ENCODE measurements at regions not wholly inside any gene's neighbourhood (a gene's known extent, or its start where the extent isn't known, plus 50 kb on each side); places are given as distances from the start of the nearest gene placed in this dataset.
"Not testable (repeated sequence)": the region's sequence is repeated elsewhere in the genome, so short reads cannot be mapped to it uniquely, and the experiment has no call there.

- no peak for DNase-seq
Observed at GRCh38 chr21:28639737-28640136, 352.9 kb downstream of the LTN1 start.

- DNase-seq = no peak
Observed at GRCh38 chr21:28636752-28637691, 355.7 kb downstream of the LTN1 start.

DNA sequence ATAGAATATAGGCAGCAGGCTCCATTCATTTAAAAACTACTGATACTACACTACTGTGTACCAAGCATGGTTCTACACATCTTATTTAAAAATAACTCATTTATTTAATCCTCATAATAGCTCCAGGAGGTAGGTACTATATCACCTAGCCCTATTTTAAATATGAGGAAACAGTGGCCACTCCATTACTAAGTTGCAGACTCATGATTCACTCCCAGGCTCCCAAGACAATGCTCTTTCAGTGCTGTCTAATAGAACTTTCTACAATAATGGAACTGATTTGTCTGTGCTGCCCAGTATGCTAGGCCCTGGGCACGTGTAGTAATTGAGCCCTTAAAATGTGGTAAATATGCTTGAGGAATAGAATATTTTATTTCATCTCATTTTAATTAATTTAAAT, 357.1 kb downstream of the LTN1 start:
- no peak for DNase-seq

GRCh38 chr21:28633839-28634555, 358.7 kb downstream of the LTN1 start:
- DNase-seq = no peak

GRCh38 chr21:28632755-28633408, 359.8 kb downstream of the LTN1 start:
- DNase-seq = no peak

DNA sequence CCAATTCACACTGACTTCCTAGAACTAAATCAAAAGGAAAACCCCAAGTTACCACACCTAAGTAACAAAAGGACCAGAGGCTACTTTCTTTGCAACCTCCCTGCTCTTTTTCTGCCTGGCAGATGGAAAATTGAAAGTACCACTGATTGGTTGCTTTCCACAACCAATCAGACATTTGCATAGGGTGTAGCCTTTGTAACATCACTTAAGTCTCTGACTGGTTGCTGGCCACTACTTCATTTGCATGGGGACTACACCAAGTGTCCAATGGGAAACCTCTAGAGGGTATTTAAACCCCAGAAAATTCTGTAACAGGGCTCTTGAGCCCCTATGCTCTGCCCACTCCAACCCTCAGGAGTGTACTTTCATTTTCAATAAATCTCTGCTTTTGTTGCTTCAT, 365.0 kb downstream of the LTN1 start:
- DNase-seq = no peak

- DNase-seq = no peak
Observed at GRCh38 chr21:28627261-28627660, 365.4 kb downstream of the LTN1 start.

DNA sequence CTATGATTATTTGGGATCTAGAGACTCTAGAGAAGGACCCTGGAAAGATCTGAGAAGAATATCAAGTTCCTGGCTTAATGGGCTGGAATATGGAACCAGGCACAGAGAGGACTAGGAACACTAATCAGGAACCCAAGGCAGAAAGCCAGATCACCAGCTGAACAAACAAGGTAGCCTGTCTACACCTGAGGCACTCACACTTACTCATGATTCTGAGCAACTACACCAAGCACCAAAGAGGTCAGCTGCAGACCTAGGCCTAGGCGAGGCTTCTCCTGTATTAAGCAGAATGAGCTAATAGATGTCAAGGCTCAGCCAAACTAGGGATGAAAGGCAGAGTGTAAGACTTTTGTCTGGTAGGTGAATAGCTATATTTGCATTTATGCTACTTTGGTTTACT, 368.1 kb downstream of the LTN1 start:
- DNase-seq = no peak

DNA sequence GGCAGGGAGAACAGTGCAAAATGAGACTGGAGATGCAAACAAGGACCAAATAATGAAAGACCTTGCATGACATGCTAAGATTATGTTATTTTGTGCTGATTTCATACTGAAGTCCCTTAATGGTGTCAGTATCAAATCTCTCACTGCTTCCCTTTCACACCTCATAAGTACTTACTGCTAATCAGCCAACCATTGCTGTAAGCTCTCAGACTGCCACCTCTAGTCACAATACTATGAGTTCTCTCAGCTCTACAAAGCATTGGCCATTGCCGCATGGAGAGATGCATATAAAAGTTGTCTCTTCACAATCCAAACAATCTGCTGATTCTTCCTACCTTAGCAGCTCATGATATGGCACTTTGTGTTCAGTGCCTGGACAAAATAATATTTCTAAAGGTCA, 375.4 kb downstream of the LTN1 start:
- DNase-seq = no peak

GRCh38 chr21:28615276-28615675, 377.4 kb downstream of the LTN1 start:
- DNase-seq = no peak

GRCh38 chr21:28614791-28615190, 377.9 kb downstream of the LTN1 start:
- DNase-seq = no peak

DNA sequence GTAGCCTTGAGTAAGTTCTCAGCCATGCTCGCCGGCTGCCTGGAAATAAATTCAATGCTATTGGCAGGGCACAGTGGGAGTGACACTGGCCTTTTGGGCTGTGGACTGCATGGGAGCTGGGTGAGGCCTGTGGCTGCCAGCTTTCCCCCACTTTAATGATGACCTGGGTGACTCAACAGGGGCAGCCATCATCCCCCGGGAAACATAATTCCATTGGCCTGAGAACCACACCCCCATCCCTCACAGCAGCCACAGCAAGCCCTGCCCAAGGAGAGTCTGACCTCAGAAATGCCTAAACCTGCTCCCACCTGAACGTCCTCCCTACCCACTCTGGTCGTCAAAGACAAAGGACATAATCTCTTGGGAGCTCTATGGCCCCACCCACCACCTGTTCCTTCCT, 384.0 kb downstream of the LTN1 start:
- DNase-seq = no peak

- DNase-seq = no peak
Observed at GRCh38 chr21:28607545-28607944, 385.1 kb downstream of the LTN1 start.

DNA sequence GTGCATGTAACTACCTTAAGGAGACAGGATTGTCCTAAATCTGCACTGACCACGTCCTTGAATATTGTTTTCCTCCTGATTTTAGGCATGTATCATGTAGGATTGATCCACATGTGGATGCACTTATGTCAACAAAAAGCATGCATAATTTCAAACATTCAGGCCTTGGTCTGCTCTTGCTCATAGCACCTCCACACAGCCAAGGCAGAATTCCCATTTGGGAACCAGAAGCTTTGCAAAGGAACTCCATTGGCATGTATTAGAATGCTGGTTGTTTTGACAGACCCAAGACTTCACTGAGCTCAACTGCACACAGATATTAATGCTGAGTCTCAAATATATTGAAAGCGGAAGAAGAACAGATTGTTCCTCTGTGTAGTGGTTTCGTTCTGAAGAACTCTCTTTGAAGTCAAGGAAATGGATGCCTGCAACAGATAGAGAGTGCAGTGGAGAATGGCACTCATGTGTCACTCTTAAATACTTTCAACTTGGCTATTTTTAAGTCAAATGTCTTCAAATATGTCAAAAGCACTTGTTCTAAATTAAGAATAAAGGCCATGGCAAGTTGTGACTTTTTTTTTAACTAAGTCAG, 387.6 kb downstream of the LTN1 start:
- no peak for DNase-seq

GRCh38 chr21:28602546-28602945, 390.1 kb downstream of the LTN1 start:
- DNase-seq = no peak

- DNase-seq = no peak
Observed at GRCh38 chr21:28598214-28598613, 394.5 kb downstream of the LTN1 start.

DNA sequence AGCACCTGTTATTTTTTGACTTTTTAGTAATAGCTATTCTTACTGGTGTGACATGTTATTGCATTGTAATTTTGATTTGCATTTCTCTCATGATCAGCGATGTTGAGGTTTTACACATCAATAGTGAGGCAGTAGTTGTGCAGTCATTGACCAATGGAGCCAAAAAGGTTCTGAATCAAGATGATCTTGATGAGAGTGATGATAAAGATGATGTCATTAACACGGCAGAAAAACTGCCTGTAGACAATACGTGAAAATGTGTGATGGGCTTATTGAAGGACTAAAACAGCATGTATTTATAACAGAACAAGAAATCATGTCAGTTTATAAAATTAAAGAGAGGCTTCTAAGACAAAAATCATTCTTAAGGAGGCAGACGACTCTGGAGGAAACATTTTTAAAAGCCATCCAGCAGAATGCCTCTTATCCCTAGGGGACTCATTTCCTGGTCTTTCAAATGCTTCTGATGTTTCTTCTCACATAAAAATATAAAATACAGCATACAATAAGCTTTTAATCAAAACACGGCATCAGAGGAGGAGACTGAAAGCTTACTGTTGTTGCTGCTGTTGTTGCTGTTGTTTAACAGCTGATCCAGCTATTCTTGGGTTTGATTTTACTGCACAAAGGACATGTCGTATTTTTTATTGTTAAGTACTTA, 400.3 kb downstream of the LTN1 start:
- DNase-seq = no peak

- no peak for DNase-seq
Observed at GRCh38 chr21:28590676-28591075, 402.0 kb downstream of the LTN1 start.

DNA sequence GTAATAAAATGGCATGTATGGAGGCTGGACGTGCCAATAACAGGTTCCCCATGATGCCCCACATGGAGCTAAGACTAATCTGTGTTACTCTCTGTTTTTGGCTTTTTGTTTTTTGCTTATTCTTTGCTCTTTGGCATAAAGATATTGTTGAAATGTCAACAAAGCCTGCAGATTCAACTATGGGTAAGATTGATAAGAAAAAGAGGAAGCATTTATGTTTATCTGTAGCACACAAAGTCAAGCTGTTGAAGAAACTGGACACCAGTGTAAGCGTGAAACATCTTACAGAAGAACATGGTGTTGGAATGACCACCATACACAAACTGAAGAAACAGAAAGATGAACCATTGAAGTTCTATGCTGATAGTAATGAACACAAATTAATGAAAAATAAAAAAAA, 402.7 kb downstream of the LTN1 start:
- DNase-seq = no peak

DNA sequence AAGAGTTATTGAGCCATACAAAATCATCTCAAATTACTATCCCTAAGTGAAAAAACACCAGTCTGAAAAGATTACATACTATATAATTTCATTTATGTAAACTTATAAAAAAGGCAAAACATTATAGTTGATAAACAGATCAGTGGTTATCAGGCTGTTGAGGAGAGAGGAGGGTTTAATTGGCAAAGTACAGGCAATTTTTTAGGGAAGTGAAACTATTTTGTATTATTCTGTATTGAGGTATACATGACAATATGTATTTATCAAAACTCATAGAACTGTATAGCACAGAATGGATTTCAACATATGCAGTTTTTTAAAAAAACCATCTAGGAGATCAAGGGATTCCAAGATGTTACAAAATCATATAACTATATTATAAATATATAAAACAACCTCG, 403.7 kb downstream of the LTN1 start:
- no peak for DNase-seq

DNA sequence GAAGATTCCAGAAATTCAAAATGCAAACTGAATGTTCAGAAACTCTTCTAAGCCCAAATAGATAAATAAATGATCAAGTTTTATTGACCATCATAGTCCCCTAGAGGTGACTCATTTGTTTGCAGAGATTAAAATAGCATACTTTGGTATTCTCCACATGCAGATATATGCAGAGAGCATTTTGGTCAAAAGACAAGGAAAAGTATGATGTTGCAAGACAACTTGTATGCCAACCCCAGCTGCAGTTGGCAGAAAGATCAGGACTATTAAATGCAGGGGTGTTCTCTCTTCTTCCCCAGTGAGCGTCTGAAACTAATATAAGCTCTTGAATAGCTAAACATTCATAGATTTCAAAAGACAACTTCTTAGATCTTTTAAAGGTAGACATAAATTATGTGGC, 404.9 kb downstream of the LTN1 start:
- no peak for DNase-seq

GRCh38 chr21:28581976-28582375, 410.7 kb downstream of the LTN1 start:
- DNase-seq = no peak

- DNase-seq = not testable (repeated sequence)
Observed at GRCh38 chr21:28581311-28581731, 411.4 kb downstream of the LTN1 start.

Measured in activated CD8-positive, alpha-beta memory T cell treated with anti-CD3 and anti-CD28 coated beads, Interleukin-2, amount 50 U/mL, for 4 hours (primary cell).